Mesendoderm (in vitro differentiated cells): ENCODE measurements at regions not wholly inside any gene's neighbourhood (a gene's known extent, or its start where the extent isn't known, plus 50 kb on each side); places are given as distances from the start of the nearest gene placed in this dataset.

Experiments
- DNase-seq: peaks from one replicate; pipeline ENCODE4 v3.0.0; 2013
- H2AK5ac ChIP-seq: 2 replicates; pipeline ENCODE4 v1.6.1; 2013; ENCODE audit warnings: low read length, inconsistent platforms
- H2BK120ac ChIP-seq: 2 replicates; pipeline ENCODE4 v1.6.1; 2013; ENCODE audit warnings: low read depth, mild to moderate bottlenecking, low read length, moderate library complexity, mixed read lengths
- H2BK15ac ChIP-seq: replicated peaks from 2 replicates; pipeline ENCODE4 v1.6.1; 2013; ENCODE audit warnings: low read depth, mild to moderate bottlenecking, moderate library complexity
- H2BK5ac ChIP-seq: 2 replicates; pipeline ENCODE4 v1.6.1; 2013; ENCODE audit warnings: low read length, inconsistent platforms
- H3K18ac ChIP-seq: 2 replicates; pipeline ENCODE4 v1.6.1; 2013; ENCODE audit warnings: mild to moderate bottlenecking, low read length, mixed read lengths
- H3K23ac ChIP-seq: one replicate; pipeline ENCODE4 v1.6.1; 2013; ENCODE audit warnings: low read length
- H3K27ac ChIP-seq: 2 replicates; pipeline ENCODE4 v1.5.1; 2013; ENCODE audit warnings: low read depth, mild to moderate bottlenecking, inconsistent platforms, low read length, moderate library complexity
- H3K27me3 ChIP-seq: 2 replicates; pipeline ENCODE4 v1.6.1; 2013; ENCODE audit warnings: low read length, control low read depth, mild to moderate bottlenecking, inconsistent platforms; ENCODE audit not compliant: insufficient read depth, poor library complexity
- H3K36me3 ChIP-seq: 2 replicates; pipeline ENCODE4 v1.6.1; 2013; ENCODE audit warnings: low read length, inconsistent platforms; ENCODE audit not compliant: control insufficient read depth, insufficient read depth
- H3K4ac ChIP-seq: one replicate; pipeline ENCODE4 v1.6.1; 2013; ENCODE audit warnings: low read depth, mild to moderate bottlenecking, low read length, moderate library complexity
- H3K4me1 ChIP-seq: 2 replicates; pipeline ENCODE4 v1.6.1; 2013; ENCODE audit warnings: low read depth, low read length, inconsistent platforms; ENCODE audit not compliant: control insufficient read depth
- H3K4me2 ChIP-seq: 2 replicates; pipeline ENCODE4 v1.6.1; 2013; ENCODE audit warnings: low read length
- H3K4me3 ChIP-seq: 2 replicates; pipeline ENCODE4 v1.5.1; 2013; ENCODE audit warnings: mild to moderate bottlenecking, low read length
- H3K56ac ChIP-seq: one replicate; pipeline ENCODE4 v1.6.1; 2013; ENCODE audit warnings: low read length
- H3K79me1 ChIP-seq: 2 replicates; pipeline ENCODE4 v1.6.1; 2013; ENCODE audit warnings: low read length, inconsistent platforms
- H3K79me2 ChIP-seq: 2 replicates; pipeline ENCODE4 v1.6.1; 2013; ENCODE audit warnings: mild to moderate bottlenecking, low read length; ENCODE audit not compliant: control insufficient read depth, insufficient read depth
- H3K9ac ChIP-seq: 2 replicates; pipeline ENCODE4 v1.6.1; 2013; ENCODE audit warnings: low read length, inconsistent platforms
- H4K5ac ChIP-seq: one replicate; pipeline ENCODE4 v1.6.1; 2013; ENCODE audit warnings: low read length
- H4K8ac ChIP-seq: one replicate; pipeline ENCODE4 v1.6.1; 2013; ENCODE audit warnings: low read depth, mild to moderate bottlenecking, control low read depth, low read length, moderate library complexity
- WGBS: extraction: QIAGEN DNeasy Blood & Tissue Kit; methylation state at CpG from one replicate; pipeline ENCODE4 v1.1.7; 2013; ENCODE audit warnings: low lambda C conversion rate, missing lambda C conversion rate; ENCODE audit not compliant: insufficient coverage; ENCODE audit errors: extremely low coverage; 5-methylcytosine and 5-hydroxymethylcytosine counted together

- H2AK5ac ChIP-seq, result no peak overlapping the region
- H3K4me3 ChIP-seq, result no peak overlapping the region
- H3K79me1 ChIP-seq, result no peaks in the 10 kb centered on the region
- no peak overlapping the region for H2BK120ac ChIP-seq
- no peak overlapping the region for H3K9ac ChIP-seq
- no peak overlapping the region for H3K4me2 ChIP-seq
- H3K27me3 ChIP-seq, result no peaks in the 10 kb centered on the region
- H4K8ac ChIP-seq, result no peak overlapping the region
- H2BK15ac ChIP-seq, result no peak overlapping the region
- no peak overlapping the region for H2BK5ac ChIP-seq
- H4K5ac ChIP-seq, result no peak overlapping the region
- no peaks in the 10 kb centered on the region for H3K36me3 ChIP-seq
- WGBS, result no CpG with 5 or more reads among the region's 6 CpGs
- no peak overlapping the region for H3K23ac ChIP-seq
- no peak overlapping the region for H3K56ac ChIP-seq
- no peak overlapping the region for H3K27ac ChIP-seq
- no peaks in the 10 kb centered on the region for H3K4me1 ChIP-seq
- no peak overlapping the region for H3K18ac ChIP-seq
- H3K79me2 ChIP-seq, result no peaks in the 10 kb centered on the region
- no peak overlapping the region for H3K4ac ChIP-seq
- DNase-seq, result no peak
Measured at GRCh38 chr1:57908147-57908890, 484.5 kb upstream of the DAB1 start.

DNA sequence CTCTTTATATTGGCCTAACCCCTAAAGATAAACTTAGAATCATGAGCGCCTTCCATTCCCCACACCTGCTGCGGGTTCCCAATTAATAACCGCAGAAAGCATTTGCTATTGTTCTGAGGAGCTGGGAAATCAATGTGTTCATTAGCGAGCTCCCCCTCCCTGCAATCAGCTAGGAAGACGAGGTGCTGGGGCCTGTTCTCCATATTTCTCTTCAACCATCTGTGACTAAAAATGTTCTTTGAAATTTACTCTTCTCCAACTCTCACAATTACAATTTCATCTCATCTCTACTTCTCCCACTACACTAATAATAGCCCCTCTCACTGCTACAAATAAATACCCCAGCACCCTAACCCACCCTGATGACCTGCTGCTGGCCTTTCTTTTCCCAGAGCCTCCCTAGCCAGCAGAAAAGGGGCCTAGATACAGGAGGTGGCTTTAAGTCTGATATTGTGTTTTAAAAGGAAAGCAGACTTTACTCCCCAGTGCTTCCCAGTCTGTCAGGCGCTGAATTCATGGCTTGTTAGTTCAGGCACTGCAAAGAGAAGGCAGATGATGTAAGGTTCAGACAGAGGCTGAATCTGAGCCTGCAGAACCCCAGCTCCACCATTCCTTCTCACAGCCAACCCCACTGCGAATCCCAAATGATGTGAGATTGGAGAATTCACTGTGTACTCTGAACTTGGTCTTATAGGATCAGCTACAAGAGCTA is 477.5 kb upstream of the DAB1 start:
- Histone ChIP-seq H3K27me3 (no peaks in the 10 kb centered on the region), H3K18ac (no peak overlapping the region), H3K79me1 (no peaks in the 10 kb centered on the region), H3K9ac (no peak overlapping the region), H2BK120ac (no peak overlapping the region), H2BK5ac (no peak overlapping the region), H4K5ac (no peak overlapping the region), H3K36me3 (no peaks in the 10 kb centered on the region), H3K23ac (no peak overlapping the region), H4K8ac (no peak overlapping the region), H3K4me2 (no peak overlapping the region), H3K27ac (no peak overlapping the region), H3K4ac (no peak overlapping the region), H3K56ac (no peak overlapping the region), H2AK5ac (no peak overlapping the region), H2BK15ac (no peak overlapping the region), H3K79me2 (no peaks in the 10 kb centered on the region), H3K4me3 (no peak overlapping the region), H3K4me1 (no peaks in the 10 kb centered on the region)
- no CpG with 5 or more reads among the region's 7 CpGs for WGBS
- DNase-seq, result no peak

GRCh38 chr1:57898531-57898930 is 474.7 kb upstream of the DAB1 start:
- Histone ChIP-seq H3K27me3 (no peaks in the 10 kb centered on the region), H3K18ac (no peak overlapping the region), H2BK5ac (no peak overlapping the region), H2BK15ac (no peak overlapping the region), H3K4me2 (no peak overlapping the region), H2AK5ac (no peak overlapping the region), H3K4me1 (peaks cover 2% of the 10 kb centered on the region), H3K79me1 (no peaks in the 10 kb centered on the region), H3K9ac (no peak overlapping the region), H4K8ac (no peak overlapping the region), H3K56ac (no peak overlapping the region), H3K4me3 (no peak overlapping the region), H4K5ac (no peak overlapping the region), H3K79me2 (no peaks in the 10 kb centered on the region), H3K36me3 (no peaks in the 10 kb centered on the region), H3K4ac (no peak overlapping the region), H2BK120ac (no peak overlapping the region), H3K27ac (no peak overlapping the region), H3K23ac (no peak overlapping the region)
- no CpG with 5 or more reads among the region's 7 CpGs for WGBS
- DNase-seq, result no peak

- Histone ChIP-seq H2BK120ac (no peak overlapping the region), H4K5ac (no peak overlapping the region), H3K27me3 (no peaks in the 10 kb centered on the region), H3K9ac (no peak overlapping the region), H3K36me3 (no peaks in the 10 kb centered on the region), H2AK5ac (no peak overlapping the region), H3K27ac (no peak overlapping the region), H3K79me2 (no peaks in the 10 kb centered on the region), H3K18ac (no peak overlapping the region), H3K4me1 (peaks cover 2% of the 10 kb centered on the region), H3K79me1 (no peaks in the 10 kb centered on the region), H3K4me2 (no peak overlapping the region), H3K4ac (no peak overlapping the region), H4K8ac (no peak overlapping the region), H2BK5ac (no peak overlapping the region), H3K23ac (no peak overlapping the region), H3K56ac (no peak overlapping the region), H2BK15ac (no peak overlapping the region), H3K4me3 (no peak overlapping the region)
- WGBS, result no CpG with 5 or more reads among the region's 3 CpGs
- peak; percentile 43 for DNase-seq
Measured at GRCh38 chr1:57897581-57897980, 473.7 kb upstream of the DAB1 start.

DNA sequence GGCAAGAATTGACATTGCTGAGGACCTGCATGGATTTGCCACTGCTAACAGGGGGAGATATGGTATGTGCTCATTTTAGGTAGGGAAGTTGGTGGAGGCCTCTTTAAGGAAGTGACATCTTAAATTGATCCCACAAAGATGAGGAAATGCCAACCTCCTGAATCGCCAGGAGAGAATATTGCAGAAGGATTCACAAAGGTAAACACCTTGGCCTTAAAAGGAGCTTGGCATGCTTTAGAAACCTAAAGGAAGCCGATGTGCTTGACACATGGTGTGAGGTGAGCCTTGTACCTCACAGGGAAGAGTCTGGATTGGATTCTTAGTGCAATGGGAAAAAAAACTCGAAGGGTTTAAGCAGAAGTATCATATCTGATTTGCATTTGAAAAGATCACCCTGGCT is 470.5 kb upstream of the DAB1 start:
- no CpG with 5 or more reads among the region's 3 CpGs for WGBS
- no peak overlapping the region for H3K27ac ChIP-seq
- no peak overlapping the region for H2AK5ac ChIP-seq
- H3K27me3 ChIP-seq, result no peaks in the 10 kb centered on the region
- H3K4ac ChIP-seq, result no peak overlapping the region
- H3K9ac ChIP-seq, result no peak overlapping the region
- H3K79me1 ChIP-seq, result no peaks in the 10 kb centered on the region
- H2BK5ac ChIP-seq, result no peak overlapping the region
- no peak overlapping the region for H3K23ac ChIP-seq
- peak; percentile 19 for DNase-seq
- no peak overlapping the region for H3K4me2 ChIP-seq
- H3K4me1 ChIP-seq, result peaks cover 2% of the 10 kb centered on the region
- no peak overlapping the region for H2BK15ac ChIP-seq
- no peak overlapping the region for H3K56ac ChIP-seq
- H4K8ac ChIP-seq, result no peak overlapping the region
- no peaks in the 10 kb centered on the region for H3K79me2 ChIP-seq
- H3K4me3 ChIP-seq, result no peak overlapping the region
- no peak overlapping the region for H2BK120ac ChIP-seq
- no peak overlapping the region for H3K18ac ChIP-seq
- no peaks in the 10 kb centered on the region for H3K36me3 ChIP-seq
- H4K5ac ChIP-seq, result no peak overlapping the region
